Keratinocyte (primary cell): ENCODE measurements at regions not wholly inside any gene's neighbourhood (a gene's known extent, or its start where the extent isn't known, plus 50 kb on each side); places are given as distances from the start of the nearest gene placed in this dataset.

Source experiments
- DNase-seq: peaks from one replicate; pipeline ENCODE4 v3.0.0-alpha.2; 2011; ENCODE audit warnings: low read depth, missing footprints, low spot score
- FAIRE-seq: peaks from 2 replicates; lab custom pipeline; 2011; peaks lifted over from hg19 to GRCh38; lab: Jason Lieb, UNC
- H2AFZ ChIP-seq: 2 replicates; pipeline ENCODE4 v1.6.0; 2012; ENCODE audit warnings: low read length, control low read depth, inconsistent platforms; ENCODE audit not compliant: control insufficient read depth
- H3K27ac ChIP-seq: 2 replicates; pipeline ENCODE4 v1.5.1; 2011; ENCODE audit warnings: low read length; ENCODE audit not compliant: control insufficient read depth, insufficient read depth
- H3K27me3 ChIP-seq: 3 replicates; pipeline ENCODE4 v1.6.0; 2011; ENCODE audit warnings: low read length; ENCODE audit not compliant: control insufficient read depth, insufficient read depth; ENCODE audit errors: extremely low read depth
- H3K36me3 ChIP-seq, 2 experiments: 2 replicates in 1 of 2; 3 replicates in 1 of 2; pipeline ENCODE4 v1.5.1; 2011; ENCODE audit warnings: low read length in 2 of 2, mild to moderate bottlenecking in 1 of 2; ENCODE audit not compliant: control insufficient read depth in 2 of 2, insufficient read depth in 2 of 2; ENCODE audit errors: extremely low read depth in 1 of 2
- H3K4me1 ChIP-seq: 3 replicates; pipeline ENCODE4 v1.5.1; 2011; ENCODE audit warnings: low read length; ENCODE audit not compliant: control insufficient read depth, insufficient read depth; ENCODE audit errors: extremely low read depth
- H3K4me2 ChIP-seq: 3 replicates; pipeline ENCODE4 v1.6.0; 2011; ENCODE audit warnings: low read depth, low read length; ENCODE audit not compliant: control insufficient read depth, insufficient read depth; ENCODE audit errors: extremely low read depth
- H3K4me3 ChIP-seq, 3 experiments: fragments of 200-600 bp in 1 of 3; sonication (generic) in 1 of 3; 2 replicates in 2 of 3; 3 replicates in 1 of 3; pipeline ENCODE4 v1.5.1; 2011 to 2016; ENCODE audit warnings: low read length in 3 of 3, mild to moderate bottlenecking in 3 of 3, control low read depth in 2 of 3, inconsistent platforms in 1 of 3, low read depth in 1 of 3, mixed read lengths in 1 of 3, mixed run types in 1 of 3, moderate library complexity in 1 of 3; ENCODE audit not compliant: control insufficient read depth in 2 of 3, insufficient read depth in 2 of 3; ENCODE audit errors: extremely low read depth in 1 of 3
- H3K79me2 ChIP-seq: 2 replicates; pipeline ENCODE4 v1.6.0; 2012; ENCODE audit warnings: low read length; ENCODE audit not compliant: control insufficient read depth, insufficient read depth
- H3K9ac ChIP-seq: 3 replicates; pipeline ENCODE4 v1.6.0; 2011; ENCODE audit warnings: low read length; ENCODE audit not compliant: control insufficient read depth, insufficient read depth; ENCODE audit errors: extremely low read depth
- H3K9me1 ChIP-seq: 3 replicates; pipeline ENCODE4 v1.6.0; 2011; ENCODE audit warnings: low read length; ENCODE audit not compliant: control insufficient read depth, insufficient read depth; ENCODE audit errors: extremely low read depth
- H3K9me3 ChIP-seq: 2 replicates; pipeline ENCODE4 v1.5.1; 2012; ENCODE audit warnings: low read depth, low read length; ENCODE audit not compliant: control insufficient read depth
- H4K20me1 ChIP-seq: 3 replicates; pipeline ENCODE4 v1.6.0; 2011; ENCODE audit warnings: low read length; ENCODE audit not compliant: control insufficient read depth, insufficient read depth; ENCODE audit errors: extremely low read depth
- EZH2 ChIP-seq: IDR thresholded peaks from one replicate; pipeline ENCODE4 v1.6.1; 2012; ENCODE audit warnings: inconsistent platforms, mild to moderate bottlenecking, low read length, moderate library complexity
- dilution Hi-C: fragments of 300-500 bp; cut with MboI; formaldehyde crosslinking; loops from one replicate; pipeline ENCODE4 v1.7.0; 2020; ENCODE audit warnings: low sequenced_read_pairs; ENCODE audit not compliant: extremely low pct_ligation_motif_present
- TF ChIP-seq, protein P1 (sequence below), 3 experiments: IDR thresholded peaks in 1 of 3; conservative IDR thresholded peaks in 1 of 3; optimal IDR thresholded peaks in 1 of 3; 2 replicates in 2 of 3; 3 replicates in 1 of 3; pipeline versions ENCODE3 to v1.5.1; 2011; ENCODE audit warnings: low read length in 3 of 3, mild to moderate bottlenecking in 3 of 3, moderate library complexity in 2 of 3, control low read depth in 1 of 3, inconsistent platforms in 1 of 3; ENCODE audit not compliant: insufficient read depth in 2 of 3; ENCODE audit errors: extremely low read depth in 1 of 3

DNA sequence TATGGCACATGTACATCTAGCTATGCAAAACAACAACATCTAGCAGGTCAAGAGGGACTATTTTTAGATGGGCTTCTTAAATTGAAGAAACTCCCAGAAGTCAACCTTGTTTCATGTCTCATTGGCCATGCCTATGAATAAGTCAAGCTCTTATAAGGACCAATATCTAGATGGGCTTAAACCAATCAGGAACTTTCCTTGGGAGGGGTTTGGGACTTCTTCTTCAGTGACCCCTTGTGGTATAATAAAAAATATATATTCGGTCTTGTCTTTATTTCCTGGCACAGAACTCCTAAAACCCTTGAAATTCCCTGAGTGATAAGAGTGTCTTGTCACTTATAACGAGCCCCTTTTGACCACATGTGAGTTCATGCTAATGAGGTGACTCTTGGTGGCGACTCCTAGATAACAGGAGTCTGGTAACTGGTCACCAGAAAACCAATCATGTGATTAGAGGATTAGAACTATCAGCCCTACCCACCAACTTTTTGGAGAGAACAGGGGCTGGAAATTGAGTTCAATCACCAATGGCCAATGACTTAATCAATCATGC, 218.3 kb downstream of the HHIPL2 start:
- DNase-seq (no peak), FAIRE-seq (no peak)
- no peaks in the 10 kb centered on the region for H4K20me1 ChIP-seq
- no peak overlapping the region for H3K4me2 ChIP-seq
- H3K79me2 ChIP-seq = no peaks in the 10 kb centered on the region
- H3K9ac ChIP-seq = no peak overlapping the region
- H3K4me3 ChIP-seq = no peak overlapping the region
- no peaks in the 10 kb centered on the region for H3K36me3 ChIP-seq
- no peaks in the 10 kb centered on the region for H3K4me1 ChIP-seq
- H3K9me1 ChIP-seq = no peaks in the 10 kb centered on the region
- TF ChIP-seq, protein P1, sequence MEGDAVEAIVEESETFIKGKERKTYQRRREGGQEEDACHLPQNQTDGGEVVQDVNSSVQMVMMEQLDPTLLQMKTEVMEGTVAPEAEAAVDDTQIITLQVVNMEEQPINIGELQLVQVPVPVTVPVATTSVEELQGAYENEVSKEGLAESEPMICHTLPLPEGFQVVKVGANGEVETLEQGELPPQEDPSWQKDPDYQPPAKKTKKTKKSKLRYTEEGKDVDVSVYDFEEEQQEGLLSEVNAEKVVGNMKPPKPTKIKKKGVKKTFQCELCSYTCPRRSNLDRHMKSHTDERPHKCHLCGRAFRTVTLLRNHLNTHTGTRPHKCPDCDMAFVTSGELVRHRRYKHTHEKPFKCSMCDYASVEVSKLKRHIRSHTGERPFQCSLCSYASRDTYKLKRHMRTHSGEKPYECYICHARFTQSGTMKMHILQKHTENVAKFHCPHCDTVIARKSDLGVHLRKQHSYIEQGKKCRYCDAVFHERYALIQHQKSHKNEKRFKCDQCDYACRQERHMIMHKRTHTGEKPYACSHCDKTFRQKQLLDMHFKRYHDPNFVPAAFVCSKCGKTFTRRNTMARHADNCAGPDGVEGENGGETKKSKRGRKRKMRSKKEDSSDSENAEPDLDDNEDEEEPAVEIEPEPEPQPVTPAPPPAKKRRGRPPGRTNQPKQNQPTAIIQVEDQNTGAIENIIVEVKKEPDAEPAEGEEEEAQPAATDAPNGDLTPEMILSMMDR (optimal IDR thresholded peaks at IDR 0.05 in 1 of 3, IDR thresholded peaks at IDR 0.05 in 1 of 3, conservative IDR thresholded peaks at IDR 0.05 in 1 of 3; ENCODE audit: extremely low read depth in 1 of 3, insufficient read depth in 2 of 3, low read length in 3 of 3) = no peak
- no peak for TF ChIP-seq EZH2
- no peak overlapping the region for H2AFZ ChIP-seq
- dilution Hi-C loops = no loop called here
- no peaks in the 10 kb centered on the region for H3K9me3 ChIP-seq
- H3K27me3 ChIP-seq = no peaks in the 10 kb centered on the region
- H3K27ac ChIP-seq = no peak overlapping the region

DNA sequence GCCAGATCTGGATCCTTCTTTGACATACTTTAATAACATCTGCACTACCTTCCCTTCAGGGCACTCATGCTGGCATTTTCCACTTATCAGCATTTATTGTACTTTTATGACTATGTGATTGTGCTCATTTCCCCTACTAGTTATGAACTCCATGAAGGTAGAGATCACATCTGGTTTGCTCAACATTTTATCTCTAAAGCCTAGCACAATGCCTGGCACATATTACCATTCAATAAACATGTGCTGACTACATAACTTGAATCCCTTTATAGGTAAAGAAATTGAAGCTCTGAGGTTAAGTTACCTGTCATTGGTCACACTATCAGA, 221.2 kb downstream of the HHIPL2 start:
- Histone ChIP-seq H3K36me3 (no peaks in the 10 kb centered on the region), H3K4me2 (no peak overlapping the region), H3K4me1 (no peaks in the 10 kb centered on the region), H3K9me3 (no peaks in the 10 kb centered on the region), H3K79me2 (no peaks in the 10 kb centered on the region), H3K4me3 (no peak overlapping the region), H4K20me1 (no peaks in the 10 kb centered on the region), H3K27me3 (no peaks in the 10 kb centered on the region), H3K9ac (no peak overlapping the region), H3K27ac (no peak overlapping the region), H2AFZ (no peak overlapping the region), H3K9me1 (no peaks in the 10 kb centered on the region)
- dilution Hi-C loops = no loop called here
- TF ChIP-seq EZH2 = no peak
- TF ChIP-seq, protein P1 (optimal IDR thresholded peaks at IDR 0.05 in 1 of 3, IDR thresholded peaks at IDR 0.05 in 1 of 3, conservative IDR thresholded peaks at IDR 0.05 in 1 of 3; ENCODE audit: extremely low read depth in 1 of 3, insufficient read depth in 2 of 3, low read length in 3 of 3) = no peak
- no peak for DNase-seq
- FAIRE-seq = no peak
